Trophoblast cell (in vitro differentiated cells and primary cell): ENCODE measurements at regions not wholly inside any gene's neighbourhood (a gene's known extent, or its start where the extent isn't known, plus 50 kb on each side); places are given as distances from the start of the nearest gene placed in this dataset.

Source experiments
- DNase-seq, 2 donors: peaks; one replicate each; pipeline ENCODE4 v3.0.0-alpha.2; 2016
- H2AFZ ChIP-seq: 2 replicates; pipeline ENCODE4 v1.6.1; 2013; ENCODE audit warnings: low read length, moderate library complexity, mild to moderate bottlenecking; ENCODE audit not compliant: insufficient read depth, poor library complexity
- H2AK5ac ChIP-seq: 2 replicates; pipeline ENCODE4 v1.6.1; 2013; ENCODE audit warnings: mild to moderate bottlenecking, low read length
- H2BK120ac ChIP-seq: 2 replicates; pipeline ENCODE4 v1.6.1; 2013; ENCODE audit warnings: low read length, mild to moderate bottlenecking, moderate library complexity; ENCODE audit not compliant: insufficient read depth, poor library complexity
- H2BK12ac ChIP-seq: 2 replicates; pipeline ENCODE4 v1.6.1; 2013; ENCODE audit warnings: mild to moderate bottlenecking, low read length, moderate library complexity
- H2BK5ac ChIP-seq: 2 replicates; pipeline ENCODE4 v1.6.1; 2013; ENCODE audit warnings: low read length, low read depth, moderate library complexity, mild to moderate bottlenecking; ENCODE audit not compliant: poor library complexity
- H3K14ac ChIP-seq: 2 replicates; pipeline ENCODE4 v1.6.1; 2013; ENCODE audit warnings: mild to moderate bottlenecking, low read length
- H3K18ac ChIP-seq: 2 replicates; pipeline ENCODE4 v1.6.1; 2013; ENCODE audit warnings: mild to moderate bottlenecking, low read length
- H3K23ac ChIP-seq: 2 replicates; pipeline ENCODE4 v1.6.1; 2013; ENCODE audit warnings: low read length
- H3K27ac ChIP-seq: 2 replicates; pipeline ENCODE4 v1.5.1; 2013; ENCODE audit warnings: low read depth, mild to moderate bottlenecking, inconsistent platforms, low read length, moderate library complexity
- H3K27me3 ChIP-seq: 2 replicates; pipeline ENCODE4 v1.6.1; 2013; ENCODE audit warnings: inconsistent platforms, mild to moderate bottlenecking, low read length, moderate library complexity; ENCODE audit not compliant: insufficient read depth
- H3K36me3 ChIP-seq, 2 experiments: 1 replicate in 1 of 2; 2 replicates in 1 of 2; pipeline ENCODE4 v1.6.1; 2013; ENCODE audit warnings: low read length in 2 of 2, mild to moderate bottlenecking in 2 of 2, moderate library complexity in 1 of 2; ENCODE audit not compliant: insufficient read depth in 2 of 2, control insufficient read depth in 1 of 2
- H3K4ac ChIP-seq: 2 replicates; pipeline ENCODE4 v1.6.1; 2013; ENCODE audit warnings: low read depth, mild to moderate bottlenecking, low read length, moderate library complexity
- H3K4me1 ChIP-seq, 2 experiments: 1 replicate in 1 of 2; 2 replicates in 1 of 2; pipeline ENCODE4 v1.6.1; 2013; ENCODE audit warnings: low read length in 2 of 2, mild to moderate bottlenecking in 2 of 2, moderate library complexity in 1 of 2; ENCODE audit not compliant: insufficient read depth in 2 of 2, control insufficient read depth in 1 of 2
- H3K4me2 ChIP-seq: 2 replicates; pipeline ENCODE4 v1.6.1; 2013; ENCODE audit warnings: inconsistent platforms, mild to moderate bottlenecking, low read length, moderate library complexity
- H3K4me3 ChIP-seq: 2 replicates; pipeline ENCODE4 v1.5.1; 2013; ENCODE audit warnings: mild to moderate bottlenecking, low read depth, low read length, inconsistent platforms
- H3K79me1 ChIP-seq: one replicate; pipeline ENCODE4 v1.6.1; 2013; ENCODE audit warnings: low read length
- H3K79me2 ChIP-seq: 2 replicates; pipeline ENCODE4 v1.6.1; 2013; ENCODE audit warnings: low read length, mild to moderate bottlenecking; ENCODE audit not compliant: control insufficient read depth, insufficient read depth, poor library complexity
- H3K9ac ChIP-seq: 2 replicates; pipeline ENCODE4 v1.6.1; 2013; ENCODE audit warnings: mild to moderate bottlenecking, low read length
- H3K9me3 ChIP-seq: 2 replicates; pipeline ENCODE4 v1.6.1; 2013; ENCODE audit warnings: low read depth, mild to moderate bottlenecking, control low read depth, inconsistent platforms, low read length; ENCODE audit not compliant: insufficient read depth
- H4K12ac ChIP-seq: 2 replicates; pipeline ENCODE4 v1.6.1; 2013; ENCODE audit warnings: low read depth, mild to moderate bottlenecking, low read length, moderate library complexity
- H4K8ac ChIP-seq: 2 replicates; pipeline ENCODE4 v1.6.1; 2013; ENCODE audit warnings: low read depth, mild to moderate bottlenecking, low read length, moderate library complexity
- H4K91ac ChIP-seq: one replicate; pipeline ENCODE4 v1.6.1; 2013; ENCODE audit warnings: low read depth, mild to moderate bottlenecking, low read length, moderate library complexity
- WGBS: extraction: QIAGEN DNeasy Blood & Tissue Kit; methylation state at CpG from one replicate; pipeline ENCODE4 v1.1.7; 2013; ENCODE audit warnings: missing lambda C conversion rate; ENCODE audit not compliant: insufficient read length, insufficient coverage; ENCODE audit errors: extremely low coverage; 5-methylcytosine and 5-hydroxymethylcytosine counted together

- H2BK12ac ChIP-seq, result no peak overlapping the region
- H3K27me3 ChIP-seq, result peaks cover 3% of the 10 kb centered on the region
- H3K4me3 ChIP-seq, result no peak overlapping the region
- no peak overlapping the region for H2AFZ ChIP-seq
- no peak overlapping the region for H3K9ac ChIP-seq
- H3K79me2 ChIP-seq, result peaks cover 10% of the 10 kb centered on the region
- H4K12ac ChIP-seq, result no peak overlapping the region
- H4K91ac ChIP-seq, result no peak overlapping the region
- no peak overlapping the region for H4K8ac ChIP-seq
- peaks cover 0 to 3% of the 10 kb centered on the region in 2 experiments for H3K36me3 ChIP-seq
- H3K9me3 ChIP-seq, result peaks cover 2% of the 10 kb centered on the region
- H3K4me1 ChIP-seq, result peaks cover 0 to 8% of the 10 kb centered on the region in 2 experiments
- H2BK5ac ChIP-seq, result no peak overlapping the region
- WGBS, result no CpG with 5 or more reads among the region's 5 CpGs
- peaks cover 13% of the 10 kb centered on the region for H3K79me1 ChIP-seq
- H3K4ac ChIP-seq, result no peak overlapping the region
- no peak overlapping the region for H3K14ac ChIP-seq
- no peak overlapping the region for H3K4me2 ChIP-seq
- no peak overlapping the region for H2BK120ac ChIP-seq
- no peak overlapping the region for H3K27ac ChIP-seq
- H3K23ac ChIP-seq, result no peak overlapping the region
- DNase-seq, result no peak
- no peak overlapping the region for H2AK5ac ChIP-seq
- no peak overlapping the region for H3K18ac ChIP-seq
These were observed 273.1 kb upstream of the NEBL start for GRCh38 chr10:21170216-21170615.

- peaks cover 9% of the 10 kb centered on the region for H3K79me1 ChIP-seq
- H4K8ac ChIP-seq, result no peak overlapping the region
- no peak overlapping the region for H3K9ac ChIP-seq
- no peak overlapping the region for H3K4me2 ChIP-seq
- H4K12ac ChIP-seq, result no peak overlapping the region
- no peak overlapping the region for H2BK5ac ChIP-seq
- H3K14ac ChIP-seq, result no peak overlapping the region
- peaks cover 3% of the 10 kb centered on the region for H3K27me3 ChIP-seq
- peaks cover 0 to 3% of the 10 kb centered on the region in 2 experiments for H3K36me3 ChIP-seq
- no peak overlapping the region for H3K4ac ChIP-seq
- H2AFZ ChIP-seq, result no peak overlapping the region
- no peak overlapping the region for H3K23ac ChIP-seq
- DNase-seq, result peak; percentile 80 to 85
- H3K27ac ChIP-seq, result no peak overlapping the region
- no peak overlapping the region for H3K4me3 ChIP-seq
- peaks cover 0 to 4% of the 10 kb centered on the region in 2 experiments for H3K4me1 ChIP-seq
- no peak overlapping the region for H2AK5ac ChIP-seq
- no peak overlapping the region for H2BK12ac ChIP-seq
- no CpG with 5 or more reads among the region's 4 CpGs for WGBS
- peaks cover 6% of the 10 kb centered on the region for H3K79me2 ChIP-seq
- H3K18ac ChIP-seq, result no peak overlapping the region
- no peak overlapping the region for H4K91ac ChIP-seq
- no peak overlapping the region for H2BK120ac ChIP-seq
- peaks cover 2% of the 10 kb centered on the region for H3K9me3 ChIP-seq
These were observed 272.2 kb upstream of the NEBL start for GRCh38 chr10:21169271-21169670.

- Histone ChIP-seq H2BK12ac (no peak overlapping the region), H3K9me3 (no peaks in the 10 kb centered on the region), H3K4me1 (peaks cover 0 to 2% of the 10 kb centered on the region in 2 experiments), H3K36me3 (peaks cover 0 to 3% of the 10 kb centered on the region in 2 experiments), H4K12ac (no peak overlapping the region), H2AK5ac (no peak overlapping the region), H2BK120ac (no peak overlapping the region), H3K4me3 (no peak overlapping the region), H3K4ac (no peak overlapping the region), H3K79me1 (no peaks in the 10 kb centered on the region), H3K14ac (no peak overlapping the region), H3K9ac (no peak overlapping the region), H3K27ac (no peak overlapping the region), H4K91ac (no peak overlapping the region), H3K79me2 (no peaks in the 10 kb centered on the region), H3K23ac (no peak overlapping the region), H3K18ac (no peak overlapping the region), H4K8ac (no peak overlapping the region), H2AFZ (no peak overlapping the region), H3K27me3 (no peaks in the 10 kb centered on the region), H2BK5ac (no peak overlapping the region), H3K4me2 (no peak overlapping the region)
- no peak for DNase-seq
- no CpG with 5 or more reads among the region's 8 CpGs for WGBS
These were observed 270.3 kb upstream of the NEBL start for GRCh38 chr10:21167288-21168010.

GRCh38 chr10:21166557-21167287, 269.6 kb upstream of the NEBL start:
- H2AFZ ChIP-seq, result no peak overlapping the region
- no peak overlapping the region for H3K4me2 ChIP-seq
- no peaks in the 10 kb centered on the region for H3K79me1 ChIP-seq
- peaks cover 0 to 2% of the 10 kb centered on the region in 2 experiments for H3K4me1 ChIP-seq
- H3K79me2 ChIP-seq, result no peaks in the 10 kb centered on the region
- H3K9me3 ChIP-seq, result no peaks in the 10 kb centered on the region
- no peak overlapping the region for H2BK120ac ChIP-seq
- no peak overlapping the region for H4K8ac ChIP-seq
- no peak overlapping the region for H3K4ac ChIP-seq
- WGBS, result no CpG with 5 or more reads among the region's 16 CpGs
- peak overlapping the region; percentile 15 for H3K9ac ChIP-seq
- no peak overlapping the region for H3K27ac ChIP-seq
- peaks cover 2 to 3% of the 10 kb centered on the region in 2 experiments for H3K36me3 ChIP-seq
- no peak overlapping the region for H2AK5ac ChIP-seq
- no peak overlapping the region for H2BK12ac ChIP-seq
- no peak overlapping the region for H3K23ac ChIP-seq
- H4K91ac ChIP-seq, result no peak overlapping the region
- no peak overlapping the region for H3K18ac ChIP-seq
- DNase-seq, result no peak
- H2BK5ac ChIP-seq, result no peak overlapping the region
- H3K14ac ChIP-seq, result no peak overlapping the region
- no peak overlapping the region for H4K12ac ChIP-seq
- no peak overlapping the region for H3K4me3 ChIP-seq
- no peaks in the 10 kb centered on the region for H3K27me3 ChIP-seq
